ENCODE measurements at regions not wholly inside any gene's neighbourhood (a gene's known extent, or its start where the extent isn't known, plus 50 kb on each side); places are given as distances from the start of the nearest gene placed in this dataset.

GRCh38 chr13:68872338-68872737 is 1235.3 kb upstream of the ATXN8OS start (continued):
- TF ChIP-seq RBBP5 (IDR thresholded peaks at IDR 0.05; ENCODE audit: borderline replicate concordance, low read depth, low read length) (no peak), SIRT6 (IDR thresholded peaks at IDR 0.05; ENCODE audit: low read length) (no peak), PHF8 (conservative IDR thresholded peaks at IDR 0.05; ENCODE audit: low read depth, low read length) (no peak)

Measured in H1 (cell line).